NOMO-1 treated with dmso at 0.1 percent for 144 hours (cell line): ENCODE measurements at regions not wholly inside any gene's neighbourhood (a gene's known extent, or its start where the extent isn't known, plus 50 kb on each side); places are given as distances from the start of the nearest gene placed in this dataset.

ENCODE experiments used
- DNase-seq: peaks from one replicate; lab custom pipeline; 2025; ENCODE audit not compliant: unreplicated experiment; lab: John Stamatoyannopoulos, UW

DNA sequence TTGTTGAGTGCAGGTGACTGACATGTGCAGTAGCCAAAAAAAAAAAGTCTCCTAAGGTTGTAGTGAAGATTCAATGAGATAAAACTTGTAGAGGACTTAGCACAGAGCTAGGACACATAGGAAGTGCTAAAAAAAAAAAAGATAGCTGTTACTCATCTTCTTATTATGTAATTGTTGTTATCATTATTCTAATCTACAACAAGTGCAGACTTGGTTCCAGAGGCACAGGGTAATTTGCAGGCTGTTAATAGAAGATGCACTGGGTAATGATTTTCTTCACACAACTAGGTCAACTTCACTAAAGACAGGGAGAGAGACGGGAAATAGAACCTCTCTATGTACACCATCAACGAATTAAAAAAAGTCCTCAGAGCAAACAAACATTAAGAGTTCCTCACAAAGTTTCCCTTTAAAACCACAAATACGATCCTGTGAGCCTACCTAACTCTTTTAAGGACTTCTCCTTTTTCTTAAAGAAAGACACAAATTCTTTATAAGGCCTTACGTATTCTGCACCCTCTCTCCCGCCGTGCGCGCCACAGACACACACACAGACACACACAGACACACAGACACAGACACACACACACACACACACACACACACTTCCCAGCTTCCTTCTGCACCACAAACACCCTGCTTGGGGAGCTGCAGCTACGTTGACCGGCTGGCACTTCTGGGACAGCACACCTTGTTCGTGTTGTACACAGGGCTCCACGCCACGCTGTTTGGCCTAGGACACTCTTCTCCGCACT lies 49.8 kb upstream of the GADD45A start:
- peak; percentile 38 for DNase-seq
